Thyroid gland (tissue), 4 donors: ENCODE measurements at regions not wholly inside any gene's neighbourhood (a gene's known extent, or its start where the extent isn't known, plus 50 kb on each side); places are given as distances from the start of the nearest gene placed in this dataset.

ENCODE experiments used
- DNase-seq, 2 donors: peaks; one replicate each; pipeline ENCODE4 v3.0.0-alpha.2; 2019
- H3K27ac ChIP-seq, 3 donors: fragments of 200-600 bp; sonication (generic); 1 replicate in 2 of 3; 2 replicates in 1 of 3; pipeline ENCODE4 v1.5.1; 2016 to 2019; ENCODE audit warnings: mild to moderate bottlenecking in 1 of 3, moderate library complexity in 1 of 3
- H3K27me3 ChIP-seq: fragments of 200-600 bp; sonication (generic); one replicate; pipeline ENCODE4 v1.5.1; 2019
- H3K36me3 ChIP-seq, 2 donors: fragments of 200-600 bp; sonication (generic); one replicate each; pipeline ENCODE4 v1.5.1; 2016 to 2019
- H3K4me1 ChIP-seq, 2 donors: fragments of 200-600 bp; sonication (generic); one replicate each; pipeline ENCODE4 v1.5.1; 2017 to 2019
- H3K4me3 ChIP-seq, 3 donors: fragments of 200-600 bp; sonication (generic); replicated peaks in 1 of 3; 1 replicate in 2 of 3; 2 replicates in 1 of 3; pipeline ENCODE4 v1.5.1; 2016; ENCODE audit warnings: mild to moderate bottlenecking in 1 of 3
- H3K9me3 ChIP-seq: fragments of 200-600 bp; sonication (generic); one replicate; pipeline ENCODE4 v1.5.1; 2017
- CTCF ChIP-seq, 6 experiments: fragments of 200-600 bp in 3 of 6; fragments of 450-650 bp in 3 of 6; sonication (generic) in 3 of 6; IDR thresholded peaks; one replicate each; pipeline ENCODE4 v1.5.1; 2016 to 2019; ENCODE audit warnings: antibody characterized with exemption in 6 of 6, mild to moderate bottlenecking in 2 of 6, inconsistent platforms in 1 of 6, moderate library complexity in 1 of 6
- POLR2A ChIP-seq, 2 donors: fragments of 450-650 bp; IDR thresholded peaks; one replicate each; pipeline ENCODE4 v1.6.1; 2017; ENCODE audit warnings: antibody characterized with exemption in 2 of 2, mild to moderate bottlenecking in 2 of 2, moderate library complexity in 1 of 2
- WGBS, 2 donors: methylation state at CpG; one replicate each; pipeline ENCODE4 v1.1.5; 2017; 5-methylcytosine and 5-hydroxymethylcytosine counted together
- intact Hi-C: fragments of 100-400 bp; cut with DNase I; formaldehyde crosslinking; loops from one replicate; pipeline ENCODE4 v1.15.1; 2023

DNA sequence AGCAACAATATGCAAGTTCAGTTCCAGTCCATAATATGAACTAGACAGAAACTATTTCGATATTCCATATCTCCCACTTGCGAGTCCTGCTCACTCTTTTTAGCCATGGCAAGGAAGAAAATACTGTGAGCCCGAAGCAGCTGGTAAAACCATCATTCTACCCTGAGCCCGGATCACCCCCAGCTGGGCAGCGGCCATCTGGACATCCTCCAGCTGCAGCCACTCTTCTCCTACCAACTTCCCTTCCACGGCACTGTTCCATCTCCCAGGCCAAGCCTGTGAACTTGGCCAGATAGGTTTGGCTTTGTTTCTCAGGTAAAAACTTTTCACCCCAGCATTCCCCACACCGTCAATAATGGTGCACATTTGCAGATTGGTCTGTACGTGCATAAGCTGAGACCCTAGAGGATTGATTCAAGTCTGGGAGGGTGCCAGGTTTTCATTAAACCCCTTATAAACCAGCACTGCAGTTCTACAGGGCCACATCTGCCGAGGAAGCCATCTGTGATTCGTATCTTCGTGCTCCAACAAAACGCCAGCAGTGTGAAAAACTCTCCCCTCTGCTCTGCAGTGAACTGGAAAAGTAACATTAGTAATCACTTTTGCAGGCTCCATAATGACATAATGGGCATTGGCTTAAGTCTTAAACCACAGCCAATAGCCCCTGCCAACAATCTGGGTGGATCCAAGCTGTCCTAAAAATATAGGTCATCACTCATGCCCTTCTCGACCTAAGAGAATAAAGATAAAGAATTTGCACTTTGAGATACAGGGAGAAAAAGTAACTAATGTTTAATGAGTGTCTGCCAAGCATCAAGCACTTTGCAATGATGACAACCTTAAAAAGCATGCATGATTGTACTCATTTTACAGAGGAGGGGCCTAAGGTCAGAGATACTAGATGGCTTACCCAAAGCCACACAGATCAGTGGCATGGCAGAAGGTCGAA lies 205.1 kb downstream of the PLPP3 start:
- Histone ChIP-seq H3K4me1 (peaks cover 32 to 49% of the 10 kb centered on the region in 2 donors), H3K27me3 (no peaks in the 10 kb centered on the region)

DNA sequence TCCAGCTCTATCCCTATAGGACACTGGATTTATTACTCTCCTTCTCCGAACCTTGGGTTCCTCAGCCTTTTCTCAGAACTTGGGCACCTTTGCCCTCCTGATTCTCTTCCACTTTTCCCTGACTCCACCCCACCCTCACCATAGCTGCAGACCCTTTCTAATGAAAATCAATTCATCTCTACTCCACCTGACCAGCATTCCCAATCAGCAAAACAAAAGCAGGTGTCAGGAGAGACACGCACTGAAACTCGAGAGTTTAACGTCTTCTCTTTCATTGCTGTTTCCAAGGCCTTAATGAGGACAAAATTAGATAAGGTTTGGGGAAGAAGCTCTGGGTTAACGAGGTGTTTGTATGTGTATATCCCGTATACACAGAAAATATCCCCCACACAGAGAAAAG lies 208.8 kb downstream of the PLPP3 start:
- H3K27me3 ChIP-seq: no peaks in the 10 kb centered on the region
- no peak overlapping the region for H3K27ac ChIP-seq
- TF ChIP-seq POLR2A (IDR thresholded peaks at IDR 0.05) (no peak), CTCF (IDR thresholded peaks at IDR 0.05) (no peak)
- 96 to 97% methylated on average over 6 of the region's 6 CpGs for WGBS, 2 donors
- H3K4me3 ChIP-seq: no peak overlapping the region
- H3K9me3 ChIP-seq: no peaks in the 10 kb centered on the region
- DNase-seq: no peak
- no peaks in the 10 kb centered on the region for H3K36me3 ChIP-seq
- H3K4me1 ChIP-seq: peaks cover 20 to 32% of the 10 kb centered on the region in 2 donors
- intact Hi-C loops: no loop called here

More for the DNA sequence above, 205.1 kb downstream of the PLPP3 start:
- Histone ChIP-seq H3K4me3 (no peak overlapping the region), H3K27ac (peak overlapping the region; percentile 23 to 62 (median 52)), H3K36me3 (no peaks in the 10 kb centered on the region), H3K9me3 (no peaks in the 10 kb centered on the region)
- DNase-seq: peak; percentile 20 to 38
- WGBS, 2 donors: 42 to 51% methylated on average over 14 of the region's 14 CpGs
- intact Hi-C loops: no loop called here
- TF ChIP-seq CTCF (IDR thresholded peaks at IDR 0.05): no peak
- TF ChIP-seq POLR2A (IDR thresholded peaks at IDR 0.05): no peak

- H3K27ac ChIP-seq: no peak overlapping the region
- H3K9me3 ChIP-seq: no peaks in the 10 kb centered on the region
- no peaks in the 10 kb centered on the region for H3K27me3 ChIP-seq
- intact Hi-C loops: no loop called here
- TF ChIP-seq POLR2A (IDR thresholded peaks at IDR 0.05) (no peak), CTCF (IDR thresholded peaks at IDR 0.05) (no peak)
- DNase-seq: no peak
- no peaks in the 10 kb centered on the region for H3K36me3 ChIP-seq
- no peak overlapping the region for H3K4me3 ChIP-seq
- 92 to 96% methylated on average over 7 of the region's 7 CpGs for WGBS, 2 donors
- H3K4me1 ChIP-seq: peaks cover under 1 to 4% of the 10 kb centered on the region in 2 donors
Measured at GRCh38 chr1:56363007-56363770, 216.2 kb downstream of the PLPP3 start.

DNA sequence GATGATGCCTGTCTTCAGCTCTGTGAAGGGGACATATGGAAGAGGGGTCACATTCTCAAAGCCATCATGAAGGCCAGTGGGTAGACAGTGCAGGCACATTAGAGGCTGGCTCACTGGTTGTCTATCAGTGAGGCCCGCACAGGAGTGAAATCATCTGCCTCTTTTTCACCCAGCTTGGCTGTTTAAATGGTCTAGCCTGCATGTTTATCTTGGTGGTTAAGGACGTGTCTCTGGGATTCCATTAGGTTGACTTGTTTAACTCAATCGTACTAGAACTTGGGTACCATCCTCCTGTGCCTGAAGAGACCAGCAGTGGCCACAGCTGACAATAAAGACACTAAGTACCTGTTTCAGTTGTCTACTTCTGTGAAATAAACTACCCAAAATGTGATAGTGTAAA lies 219.3 kb downstream of the PLPP3 start:
- H3K9me3 ChIP-seq: no peaks in the 10 kb centered on the region
- H3K27ac ChIP-seq: no peak overlapping the region
- 88 to 100% methylated on average over 3 of the region's 3 CpGs for WGBS, 2 donors
- H3K4me1 ChIP-seq: peaks cover 9 to 11% of the 10 kb centered on the region in 2 donors
- no peaks in the 10 kb centered on the region for H3K27me3 ChIP-seq
- TF ChIP-seq POLR2A (IDR thresholded peaks at IDR 0.05) (no peak), CTCF (IDR thresholded peaks at IDR 0.05) (no peak)
- no peak for DNase-seq
- no peaks in the 10 kb centered on the region for H3K36me3 ChIP-seq
- H3K4me3 ChIP-seq: no peak overlapping the region
- intact Hi-C loops: no loop called here
